Fibroblast of skin of back (primary cell): ENCODE measurements at regions not wholly inside any gene's neighbourhood (a gene's known extent, or its start where the extent isn't known, plus 50 kb on each side); places are given as distances from the start of the nearest gene placed in this dataset.
"Not testable (repeated sequence)": the region's sequence is repeated elsewhere in the genome, so short reads cannot be mapped to it uniquely, and the experiment has no call there.

Source experiments
- DNase-seq: peaks from one replicate; pipeline ENCODE4 v3.0.0-alpha.2; 2013

- peak; percentile 90 for DNase-seq
Observed at GRCh38 chr13:49859560-49859959, 67.1 kb upstream of the KPNA3 start.

GRCh38 chr13:49858178-49858856, 65.8 kb upstream of the KPNA3 start:
- peak; percentile 94 for DNase-seq

GRCh38 chr13:49855930-49856329, 63.4 kb upstream of the KPNA3 start:
- DNase-seq = no peak

- no peak for DNase-seq
Observed at GRCh38 chr13:49853535-49853934, 61.1 kb upstream of the KPNA3 start.

- not testable (repeated sequence) for DNase-seq
Observed at GRCh38 chr13:49852460-49852859, 60.0 kb upstream of the KPNA3 start.

GRCh38 chr13:49844181-49844580, 51.7 kb upstream of the KPNA3 start:
- DNase-seq = no peak
